Embryonic facial prominence (tissue), 1 donor: ENCODE measurements at regions not wholly inside any gene's neighbourhood (a gene's known extent, or its start where the extent isn't known, plus 50 kb on each side); places are given as distances from the start of the nearest gene placed in this dataset.
"Not testable (repeated sequence)": the region's sequence is repeated elsewhere in the genome, so short reads cannot be mapped to it uniquely, and the experiment has no call there.

ENCODE experiments used
- DNase-seq: peaks from one replicate; pipeline ENCODE4 v3.0.0-alpha.2; 2016; ENCODE audit errors: extremely low spot score

DNA sequence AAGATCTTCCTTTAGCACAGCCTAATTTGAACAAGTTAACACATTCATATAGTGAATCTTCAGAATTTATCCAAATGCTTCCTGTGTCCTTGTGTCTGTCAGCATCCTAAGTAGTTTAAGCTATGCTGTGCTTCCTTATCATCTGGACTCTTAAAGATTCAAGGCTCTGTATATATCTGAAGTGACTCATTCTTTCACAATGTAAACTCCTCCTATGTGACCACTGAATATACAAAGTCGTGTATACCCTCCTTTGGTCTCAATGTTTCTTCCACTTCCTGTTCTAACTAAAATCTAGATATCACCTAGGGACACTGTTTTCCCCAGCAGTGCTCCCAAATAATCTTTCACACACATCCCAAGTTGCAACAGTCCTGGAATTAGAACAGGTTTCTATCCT, 935.7 kb upstream of the NUDT12 start:
- no peak for DNase-seq

DNA sequence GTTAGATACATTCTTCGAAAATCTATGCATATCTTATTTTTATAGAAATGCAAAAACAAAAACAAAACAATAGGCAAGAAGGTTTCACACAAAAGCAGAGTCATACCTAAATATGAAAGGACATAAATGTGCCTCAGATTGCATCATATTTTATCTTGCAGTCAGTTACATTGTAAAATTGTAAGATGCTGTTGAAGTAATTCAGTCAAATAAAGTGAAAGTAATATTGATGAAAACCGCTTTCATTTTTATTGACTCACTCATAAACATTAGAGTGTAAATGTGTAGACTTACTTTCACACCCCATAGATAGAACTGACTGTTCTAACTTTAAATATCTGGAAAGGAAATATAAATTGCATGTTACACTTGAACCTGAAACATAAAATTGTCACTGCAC, 931.5 kb upstream of the NUDT12 start:
- no peak for DNase-seq

DNA sequence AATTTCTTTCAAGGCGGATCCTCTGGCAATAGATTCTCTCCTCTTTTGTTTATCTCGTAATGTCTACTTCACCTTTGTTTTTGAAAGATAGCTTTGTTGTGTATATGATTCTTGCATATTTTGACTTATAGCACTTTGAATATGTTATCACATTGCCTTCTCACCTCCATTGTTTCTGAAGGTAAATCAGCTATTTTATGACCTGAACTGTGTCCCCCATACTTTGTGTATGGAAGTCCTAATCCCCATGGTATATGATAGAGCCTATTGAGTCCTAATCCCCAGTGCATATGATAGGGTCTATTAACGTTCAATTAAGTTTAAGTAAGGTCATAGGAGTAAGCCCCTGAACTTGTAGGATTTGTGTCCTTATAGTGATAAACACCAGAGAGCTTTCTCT, 910.2 kb upstream of the NUDT12 start:
- no peak for DNase-seq

DNA sequence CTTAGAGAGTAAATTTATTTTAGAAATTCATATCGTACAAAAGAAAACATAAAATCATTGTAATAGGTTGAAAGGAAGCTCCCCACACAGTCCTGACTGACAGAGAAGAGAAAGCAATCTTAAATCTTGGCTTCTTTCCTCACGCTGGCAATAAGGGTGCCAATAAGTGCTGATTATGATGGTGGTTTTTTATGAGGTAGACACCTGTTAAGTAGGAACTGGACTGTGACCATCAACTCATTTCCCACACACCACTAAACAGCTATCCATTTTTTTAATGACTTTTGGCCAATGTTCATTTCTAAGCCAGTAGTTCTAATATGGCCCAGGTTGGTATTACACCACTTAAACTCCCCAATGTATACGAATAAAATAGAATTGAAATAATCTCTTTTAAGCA, 893.5 kb upstream of the NUDT12 start:
- DNase-seq = no peak

DNA sequence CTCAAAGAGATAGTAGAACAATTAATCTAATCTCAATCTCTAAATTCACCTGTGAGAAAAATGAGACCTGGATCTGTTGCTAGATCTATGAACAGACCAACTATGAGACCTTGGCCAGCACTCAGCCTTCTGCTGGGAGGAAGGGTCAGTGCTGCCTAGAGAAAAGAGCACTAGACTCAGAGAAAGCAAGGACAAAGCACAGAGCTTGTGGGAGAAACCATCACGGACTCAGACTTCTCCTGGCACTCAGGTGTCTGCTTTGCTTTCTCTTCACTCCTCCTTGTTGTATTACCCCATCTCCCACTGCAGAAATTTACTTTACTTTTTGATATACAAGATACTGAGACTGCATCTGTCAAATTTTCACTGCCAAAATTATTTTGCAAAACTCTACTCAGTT, 890.0 kb upstream of the NUDT12 start:
- DNase-seq = no peak

DNA sequence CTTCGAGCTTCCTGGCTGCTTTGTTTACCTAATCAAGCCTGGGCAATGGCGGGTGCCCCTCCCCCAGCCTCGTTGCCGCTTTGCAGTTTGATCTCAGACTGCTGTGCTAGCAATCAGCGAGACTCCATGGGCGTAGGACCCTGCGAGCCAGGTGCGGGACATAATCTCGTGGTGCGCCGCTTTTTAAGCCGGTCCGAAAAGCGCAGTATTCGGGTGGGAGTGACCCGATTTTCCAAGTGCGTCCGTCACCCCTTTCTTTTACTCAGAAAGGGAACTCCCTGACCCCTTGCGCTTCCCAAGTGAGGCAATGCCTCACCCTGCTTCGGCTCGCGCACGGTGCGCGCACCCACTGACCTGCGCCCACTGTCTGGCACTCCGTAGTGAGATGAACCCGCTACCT, 889.3 kb upstream of the NUDT12 start:
- not testable (repeated sequence) for DNase-seq

DNA sequence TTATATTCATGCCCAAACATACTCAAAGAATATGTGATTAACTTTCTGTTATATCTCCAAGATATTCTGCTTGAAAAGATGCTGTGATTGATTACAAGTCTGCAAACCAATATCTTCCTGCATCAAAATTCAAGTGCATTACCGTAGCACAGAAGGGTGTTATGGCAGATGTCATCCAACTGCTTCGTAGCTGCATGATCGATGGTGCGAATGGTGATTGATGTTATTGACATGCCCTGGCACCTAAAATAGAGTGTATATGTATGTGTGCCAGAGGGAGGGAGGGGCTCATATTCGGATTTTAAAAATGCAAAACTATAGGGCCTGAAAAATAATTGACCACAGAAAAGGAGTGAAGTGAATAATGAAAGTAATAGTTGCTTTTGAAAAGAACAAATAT, 882.1 kb upstream of the NUDT12 start:
- no peak for DNase-seq

DNA sequence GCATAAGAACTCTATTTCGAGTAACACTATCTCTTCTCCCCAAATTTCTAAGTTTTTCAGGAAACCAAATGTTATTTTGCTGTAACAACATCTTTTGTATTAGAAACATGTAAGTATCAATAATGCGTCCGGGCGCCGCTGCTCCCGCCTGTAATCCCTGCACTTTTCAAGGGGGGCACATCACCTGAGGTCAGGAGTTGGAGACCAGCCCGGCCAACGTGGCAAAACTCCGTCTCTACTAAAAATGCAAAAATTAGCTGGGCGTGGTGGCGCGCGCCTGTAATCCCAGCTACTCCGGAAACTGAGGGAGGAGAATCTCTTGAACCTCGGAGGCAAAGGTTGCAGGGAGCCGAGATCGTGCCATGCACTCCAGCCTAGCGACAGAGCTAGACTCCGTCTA, 881.1 kb upstream of the NUDT12 start:
- DNase-seq = no peak

DNA sequence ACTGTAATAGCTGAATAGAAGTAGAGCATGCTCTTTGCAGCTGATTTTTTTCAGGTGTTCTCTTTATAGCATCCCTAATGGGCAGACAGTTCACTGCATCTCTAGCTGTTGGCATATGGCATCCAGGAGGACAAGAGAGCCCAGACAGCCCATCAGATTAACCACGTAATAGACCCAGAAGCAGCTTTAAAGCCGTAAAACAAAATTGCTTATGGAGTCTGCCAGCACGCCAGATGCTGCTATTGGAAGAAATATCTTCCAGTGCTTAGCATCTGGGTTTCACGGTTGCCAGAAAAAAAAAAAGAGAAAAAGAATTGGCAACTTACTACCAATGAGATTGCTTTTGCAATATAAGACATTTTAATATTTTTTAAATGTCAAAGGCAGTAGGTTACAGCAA, 869.4 kb upstream of the NUDT12 start:
- DNase-seq = no peak

DNA sequence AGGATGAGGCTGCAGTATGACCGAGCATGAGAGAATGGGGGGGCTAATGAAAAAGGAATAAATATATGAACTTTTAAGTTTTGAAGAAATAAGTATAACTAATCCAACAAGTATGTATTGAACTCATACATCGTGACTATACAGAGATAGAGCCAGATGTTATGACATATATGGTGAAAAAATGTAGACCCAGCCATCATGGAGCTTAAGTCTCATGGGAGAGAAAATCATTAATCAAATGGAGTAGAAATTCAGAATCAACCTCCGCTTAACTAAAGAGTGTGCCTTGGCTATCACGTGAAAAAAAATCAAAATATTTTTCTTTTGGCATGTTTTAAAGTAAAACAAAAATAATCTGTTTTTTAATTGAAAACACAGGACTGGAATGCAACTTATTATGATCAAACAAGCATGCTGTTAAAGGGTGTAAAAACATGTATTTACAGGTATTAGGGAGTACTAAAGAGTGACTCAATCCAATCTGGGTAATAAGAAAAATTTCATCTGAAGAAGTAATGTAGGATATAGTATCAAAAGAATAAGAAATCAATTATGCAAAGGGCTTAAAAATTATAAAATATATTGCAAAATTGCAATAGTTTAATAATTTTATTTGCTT, 868.5 kb upstream of the NUDT12 start:
- DNase-seq = no peak

DNA sequence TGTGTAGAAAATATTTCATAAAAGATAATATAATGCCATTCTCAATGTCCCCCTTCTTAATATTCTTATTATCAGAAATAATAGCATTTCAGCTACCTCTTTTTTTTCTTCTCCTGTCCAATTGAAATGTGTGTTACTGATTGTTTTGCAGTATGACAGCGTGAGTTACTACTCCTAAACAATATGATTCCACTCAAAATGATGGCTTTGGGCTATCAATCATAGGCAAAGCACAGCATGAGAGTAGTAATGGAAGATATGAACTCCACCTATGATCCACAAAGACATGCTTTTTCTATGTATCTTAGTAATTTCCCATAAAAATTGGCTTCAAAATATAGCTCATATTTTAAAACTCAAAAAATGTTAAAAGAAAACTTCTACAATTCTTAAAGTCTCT, 867.3 kb upstream of the NUDT12 start:
- no peak for DNase-seq

DNA sequence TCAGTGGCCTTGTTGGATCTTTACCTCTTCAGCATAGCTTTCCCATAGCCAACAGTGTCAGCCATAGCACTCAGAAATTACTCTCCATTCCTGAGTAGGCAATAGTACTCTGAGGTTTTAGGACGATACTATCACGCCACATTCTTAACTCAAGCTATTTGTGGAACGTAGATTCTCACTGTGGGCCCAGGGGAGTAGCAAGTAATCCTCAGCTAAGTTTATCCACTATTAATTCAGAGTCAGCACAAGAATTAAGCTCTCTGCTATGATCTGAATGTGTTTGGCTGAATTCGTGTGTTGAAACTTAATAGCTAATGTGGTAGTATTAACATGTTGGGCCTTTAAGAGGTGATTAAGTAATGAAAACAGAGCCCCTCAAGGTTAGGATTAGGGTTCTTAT, 858.8 kb upstream of the NUDT12 start:
- no peak for DNase-seq

DNA sequence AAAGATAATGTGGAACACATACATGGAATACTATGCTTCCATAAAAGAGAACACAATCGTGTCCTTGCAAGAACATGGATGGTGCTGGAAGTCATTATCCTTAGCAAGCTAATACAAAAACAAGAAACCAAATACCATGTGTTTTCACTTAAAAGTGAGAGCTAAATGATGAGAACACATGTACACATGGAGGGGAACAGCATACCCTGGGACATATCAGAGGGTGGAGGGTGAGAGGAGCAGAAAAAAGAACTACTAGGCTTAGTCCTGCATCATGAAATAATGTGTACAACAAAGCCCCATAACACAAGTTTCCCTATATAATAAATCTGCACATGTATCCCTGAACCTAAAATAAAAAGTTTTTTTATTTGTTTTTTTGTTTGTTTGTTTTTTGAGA, 855.5 kb upstream of the NUDT12 start:
- no peak for DNase-seq

DNA sequence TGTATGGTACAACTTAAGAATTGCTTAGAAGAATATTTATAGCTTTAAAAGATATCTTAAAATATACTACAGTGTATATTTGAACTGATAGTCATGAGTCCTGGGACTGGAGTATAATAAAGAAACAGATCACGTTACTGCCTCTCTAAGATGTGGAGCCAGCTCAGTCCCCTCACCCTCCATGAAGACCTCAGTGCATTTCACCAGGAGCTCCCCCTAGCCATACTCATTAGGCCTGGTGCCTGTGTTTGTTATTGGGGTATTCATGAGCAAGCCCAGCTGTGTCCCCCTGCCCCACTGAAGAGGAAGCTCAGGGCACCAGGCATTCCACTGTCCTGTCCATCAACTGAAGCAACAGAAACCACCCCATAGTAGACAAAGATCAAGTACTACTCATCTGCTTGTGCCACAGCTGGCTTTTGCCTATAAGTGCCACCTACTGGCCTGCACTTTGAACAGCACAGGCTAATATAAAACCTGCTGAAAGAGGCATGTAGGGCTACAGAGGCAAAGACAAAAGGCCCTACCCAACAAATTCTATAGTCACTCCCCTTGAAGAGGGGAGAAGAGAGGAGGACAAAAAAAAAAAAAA, 850.2 kb upstream of the NUDT12 start:
- DNase-seq = no peak

DNA sequence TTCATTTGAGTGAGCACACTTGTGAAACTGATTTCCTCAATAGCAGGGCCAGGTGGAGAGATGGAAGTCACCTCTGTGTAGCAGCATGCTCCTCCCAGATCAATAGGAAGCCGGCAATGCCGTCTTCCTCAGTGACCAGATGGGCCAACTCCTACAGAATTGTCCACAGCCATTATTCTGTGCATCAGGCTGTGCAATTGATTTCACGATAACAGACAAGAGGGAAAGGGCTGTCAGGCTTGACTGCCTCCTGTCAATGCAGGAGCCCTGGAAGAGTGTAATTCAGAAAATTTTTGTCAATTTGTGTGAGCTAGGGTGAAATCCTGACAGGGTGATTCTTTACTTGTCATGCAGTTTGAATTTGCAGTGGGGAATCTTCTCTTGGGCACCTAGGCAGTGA, 838.4 kb upstream of the NUDT12 start:
- no peak for DNase-seq

DNA sequence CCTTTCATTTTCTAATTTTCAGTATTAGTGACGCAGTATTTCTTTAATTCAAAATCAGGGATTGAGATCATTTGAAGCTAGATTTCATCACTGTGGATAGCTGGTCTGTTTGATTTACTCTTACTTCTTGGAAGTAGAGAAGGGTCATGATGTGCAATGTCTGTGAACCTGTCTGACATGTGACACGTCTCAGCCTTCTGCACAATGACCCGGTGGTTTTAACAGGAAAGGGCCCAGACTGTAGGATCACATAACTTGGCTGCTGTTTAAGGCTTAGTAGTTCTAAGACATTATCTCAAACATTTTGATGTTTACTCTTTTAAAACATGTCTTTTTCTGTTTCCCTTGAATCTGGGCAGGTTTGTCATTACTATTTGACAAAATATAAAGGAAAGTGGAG, 823.3 kb upstream of the NUDT12 start:
- no peak for DNase-seq

DNA sequence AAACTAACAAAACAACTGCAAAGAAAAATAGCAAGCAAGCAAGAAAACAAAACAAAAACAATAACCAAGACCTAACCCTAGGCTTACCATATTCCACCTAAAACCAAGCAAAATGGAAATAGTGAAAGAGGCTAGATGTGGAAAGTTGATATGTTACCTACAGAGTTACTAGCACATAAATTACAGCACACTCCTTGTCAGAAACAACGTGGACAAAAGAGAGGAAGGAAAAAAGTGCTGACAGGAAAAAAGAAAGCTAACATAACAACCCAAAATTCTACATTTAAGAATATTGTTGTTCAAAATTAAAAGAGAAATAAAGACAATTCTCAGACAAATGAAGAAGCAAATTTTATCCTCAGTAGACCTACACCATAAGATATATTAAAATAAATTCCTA, 812.8 kb upstream of the NUDT12 start:
- DNase-seq = no peak

DNA sequence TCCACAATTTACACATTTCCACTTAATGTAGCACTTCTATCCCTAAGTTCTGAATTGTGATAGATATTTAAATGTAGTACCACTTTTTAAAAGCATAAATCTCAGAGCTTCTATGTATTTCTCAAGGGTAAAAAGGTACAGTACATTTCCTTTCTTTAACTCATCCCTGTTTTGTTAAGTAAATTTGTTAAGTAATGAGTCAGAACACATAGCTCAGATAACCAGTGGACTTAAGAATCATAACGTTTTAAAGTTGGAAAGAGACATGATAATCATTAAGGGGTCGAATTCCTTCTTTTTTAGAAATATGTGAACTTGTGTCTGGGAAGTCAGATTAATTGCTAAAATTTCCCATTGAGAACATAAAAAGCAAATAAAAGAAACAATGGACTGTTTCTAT, 810.2 kb upstream of the NUDT12 start:
- no peak for DNase-seq

DNA sequence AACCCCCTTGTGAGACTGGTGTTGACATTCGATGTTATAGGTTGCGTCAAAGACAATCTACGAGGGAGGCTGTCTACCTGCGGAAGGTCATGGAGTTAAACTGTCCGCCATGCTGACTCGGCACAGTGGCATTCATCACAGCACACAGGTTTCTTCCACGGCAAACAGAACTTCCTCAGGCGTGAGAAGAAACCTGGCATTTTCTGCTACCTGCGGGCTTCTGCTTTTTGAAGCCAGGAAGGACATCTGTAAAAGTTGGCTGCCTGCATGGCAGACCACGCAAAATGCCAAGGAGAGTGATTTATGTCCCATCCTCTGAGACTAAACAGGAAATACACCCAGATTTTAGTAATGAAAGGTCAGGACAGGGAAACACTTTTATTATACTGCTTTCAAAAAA, 809.8 kb upstream of the NUDT12 start:
- DNase-seq = no peak

DNA sequence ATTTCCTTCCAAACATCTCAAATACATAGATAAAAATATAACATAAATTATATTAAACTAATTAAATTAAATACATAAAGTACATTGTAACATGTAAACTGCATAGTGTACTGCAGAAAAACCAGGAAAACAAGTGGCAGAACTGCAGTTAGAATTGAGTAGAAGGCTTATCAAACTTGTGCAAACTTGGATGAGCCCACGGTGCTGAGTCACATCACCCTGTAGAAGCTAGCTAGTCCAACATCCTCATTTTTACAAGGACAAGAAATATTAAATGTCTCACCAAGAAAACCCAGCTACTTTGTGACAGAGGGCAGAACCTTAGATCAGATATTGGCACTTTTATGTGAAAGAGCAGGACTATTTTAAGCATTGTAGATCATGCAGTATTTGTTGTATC, 807.9 kb upstream of the NUDT12 start:
- DNase-seq = no peak

DNA sequence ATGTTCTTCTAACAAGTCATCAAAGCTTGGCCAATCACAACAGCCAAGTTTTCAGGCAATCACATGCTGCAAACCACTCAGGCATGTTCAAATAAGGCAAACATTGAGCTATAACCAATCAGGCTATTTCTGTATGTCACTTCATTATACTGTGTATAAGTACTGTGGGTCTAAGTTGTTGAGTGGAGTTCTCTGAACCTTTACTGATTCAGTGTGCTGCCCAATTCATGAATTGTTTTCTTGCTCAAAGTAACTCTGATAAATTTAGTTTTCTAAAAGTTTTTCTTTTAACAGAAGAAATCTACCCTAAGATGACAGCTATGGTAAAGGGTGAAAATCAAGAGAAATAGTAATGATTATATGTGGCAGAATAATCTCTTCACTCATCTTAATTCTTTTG, 805.4 kb upstream of the NUDT12 start:
- no peak for DNase-seq

DNA sequence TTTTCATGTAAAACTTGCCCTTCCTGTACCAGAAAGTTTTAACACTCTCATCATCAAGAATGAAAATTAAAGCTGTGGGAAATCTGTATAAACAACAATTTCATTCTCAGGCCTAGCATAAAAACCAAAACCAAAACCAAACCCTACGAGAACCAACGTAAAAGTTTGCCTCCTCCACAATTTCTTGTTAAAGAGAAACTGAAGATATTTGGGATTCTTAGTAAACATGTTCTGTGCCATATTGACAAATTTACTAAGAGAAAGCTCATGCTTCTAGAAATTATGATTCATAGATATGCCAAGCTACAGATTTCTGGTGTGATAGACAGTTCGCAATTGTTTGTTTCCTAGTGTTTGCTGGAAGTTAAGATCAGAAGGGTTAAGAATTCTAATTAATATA, 801.0 kb upstream of the NUDT12 start:
- DNase-seq = no peak

DNA sequence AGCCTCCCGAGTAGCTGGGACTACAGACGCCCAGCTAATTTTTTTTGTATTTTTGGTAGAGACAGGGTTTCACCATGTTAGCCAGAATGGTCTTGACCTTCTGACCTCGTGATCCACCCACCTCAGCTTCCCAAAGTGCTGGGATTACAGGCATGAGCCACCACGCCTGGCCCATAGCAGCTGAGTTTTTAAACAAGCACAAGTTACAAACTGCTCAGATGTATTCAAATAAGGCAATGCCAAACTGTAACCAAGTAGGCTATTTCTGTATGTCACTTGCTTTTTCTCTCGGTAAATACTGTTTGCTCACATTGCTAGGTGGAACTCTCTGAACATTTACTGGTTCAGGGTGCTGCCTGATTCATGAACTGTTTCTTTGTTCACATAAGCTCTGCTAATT, 799.3 kb upstream of the NUDT12 start:
- no peak for DNase-seq

DNA sequence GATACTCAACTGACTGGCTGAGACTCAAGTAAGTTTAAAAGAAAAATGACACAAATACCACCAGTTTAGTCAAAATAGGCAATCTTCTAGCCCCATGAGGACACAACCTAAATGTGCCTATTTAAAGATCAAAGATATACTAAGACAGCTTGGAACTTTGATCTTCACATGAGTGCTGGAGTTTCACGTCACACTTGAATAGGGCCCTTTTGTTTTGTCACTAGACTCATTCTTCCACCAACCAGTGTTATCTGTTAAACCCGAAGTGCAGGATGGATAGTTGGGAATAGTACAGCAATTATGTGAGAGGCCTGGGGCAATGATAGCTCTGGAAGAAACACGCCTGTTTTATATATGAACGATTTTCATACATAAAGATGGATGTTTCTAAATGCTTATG, 792.8 kb upstream of the NUDT12 start:
- DNase-seq = no peak
